Fibroblast of lung (primary cell): ENCODE measurements at regions not wholly inside any gene's neighbourhood (a gene's known extent, or its start where the extent isn't known, plus 50 kb on each side); places are given as distances from the start of the nearest gene placed in this dataset.

Source experiments
- EZH2 ChIP-seq: IDR thresholded peaks from 2 replicates; pipeline ENCODE4 v1.5.1; 2012; ENCODE audit warnings: low read length, control low read depth, mild to moderate bottlenecking; ENCODE audit errors: missing control alignments
- TF ChIP-seq, protein P1 (sequence below), 2 donors: IDR thresholded peaks in 1 of 2; conservative IDR thresholded peaks in 1 of 2; 1 replicate in 1 of 2; 2 replicates in 1 of 2; pipeline ENCODE4 v1.5.1; 2011 to 2012; ENCODE audit warnings: low read length in 2 of 2, control low read depth in 1 of 2, inconsistent platforms in 1 of 2, low read depth in 1 of 2, mild to moderate bottlenecking in 1 of 2

DNA sequence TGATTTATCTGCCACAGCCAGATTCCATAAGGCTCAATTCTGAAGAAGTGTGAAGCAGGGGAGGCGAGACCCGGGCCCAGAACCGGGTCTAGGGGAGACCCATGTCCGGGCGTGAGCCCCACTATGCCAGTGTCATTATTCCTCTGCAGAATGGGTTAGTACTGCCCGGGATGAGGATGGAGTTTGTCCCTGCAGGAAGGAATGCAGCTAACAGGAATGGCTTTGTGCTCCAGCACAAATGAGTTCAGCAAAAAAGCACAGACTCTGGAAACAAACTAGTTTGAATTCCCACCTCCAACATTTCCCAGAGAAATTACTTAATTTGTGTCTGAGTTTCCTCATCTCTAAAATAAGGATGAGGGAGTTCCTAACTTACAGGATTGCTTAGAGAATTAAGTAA, 202.9 kb downstream of the SYK start:
- TF ChIP-seq, protein P1, sequence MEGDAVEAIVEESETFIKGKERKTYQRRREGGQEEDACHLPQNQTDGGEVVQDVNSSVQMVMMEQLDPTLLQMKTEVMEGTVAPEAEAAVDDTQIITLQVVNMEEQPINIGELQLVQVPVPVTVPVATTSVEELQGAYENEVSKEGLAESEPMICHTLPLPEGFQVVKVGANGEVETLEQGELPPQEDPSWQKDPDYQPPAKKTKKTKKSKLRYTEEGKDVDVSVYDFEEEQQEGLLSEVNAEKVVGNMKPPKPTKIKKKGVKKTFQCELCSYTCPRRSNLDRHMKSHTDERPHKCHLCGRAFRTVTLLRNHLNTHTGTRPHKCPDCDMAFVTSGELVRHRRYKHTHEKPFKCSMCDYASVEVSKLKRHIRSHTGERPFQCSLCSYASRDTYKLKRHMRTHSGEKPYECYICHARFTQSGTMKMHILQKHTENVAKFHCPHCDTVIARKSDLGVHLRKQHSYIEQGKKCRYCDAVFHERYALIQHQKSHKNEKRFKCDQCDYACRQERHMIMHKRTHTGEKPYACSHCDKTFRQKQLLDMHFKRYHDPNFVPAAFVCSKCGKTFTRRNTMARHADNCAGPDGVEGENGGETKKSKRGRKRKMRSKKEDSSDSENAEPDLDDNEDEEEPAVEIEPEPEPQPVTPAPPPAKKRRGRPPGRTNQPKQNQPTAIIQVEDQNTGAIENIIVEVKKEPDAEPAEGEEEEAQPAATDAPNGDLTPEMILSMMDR (conservative IDR thresholded peaks at IDR 0.05 in 1 of 2, IDR thresholded peaks at IDR 0.05 in 1 of 2; ENCODE audit: low read depth in 1 of 2, low read length in 2 of 2): peak; percentile 8 to 23
- TF ChIP-seq EZH2: no peak
